HG02884 (cell line): ENCODE measurements at regions not wholly inside any gene's neighbourhood (a gene's known extent, or its start where the extent isn't known, plus 50 kb on each side); places are given as distances from the start of the nearest gene placed in this dataset.
"Not testable (repeated sequence)": the region's sequence is repeated elsewhere in the genome, so short reads cannot be mapped to it uniquely, and the experiment has no call there.

Experiments
- ATAC-seq: cut with Tn5 transposase; IDR thresholded peaks from one replicate; pipeline ENCODE4 v1.9.1; 2021; ENCODE audit warnings: mild to moderate bottlenecking, moderate library complexity; ENCODE audit not compliant: unreplicated experiment

- no peak for ATAC-seq
Measured at GRCh38 chr4:84232309-84233095, 266.6 kb downstream of the NKX6-1 start.

DNA sequence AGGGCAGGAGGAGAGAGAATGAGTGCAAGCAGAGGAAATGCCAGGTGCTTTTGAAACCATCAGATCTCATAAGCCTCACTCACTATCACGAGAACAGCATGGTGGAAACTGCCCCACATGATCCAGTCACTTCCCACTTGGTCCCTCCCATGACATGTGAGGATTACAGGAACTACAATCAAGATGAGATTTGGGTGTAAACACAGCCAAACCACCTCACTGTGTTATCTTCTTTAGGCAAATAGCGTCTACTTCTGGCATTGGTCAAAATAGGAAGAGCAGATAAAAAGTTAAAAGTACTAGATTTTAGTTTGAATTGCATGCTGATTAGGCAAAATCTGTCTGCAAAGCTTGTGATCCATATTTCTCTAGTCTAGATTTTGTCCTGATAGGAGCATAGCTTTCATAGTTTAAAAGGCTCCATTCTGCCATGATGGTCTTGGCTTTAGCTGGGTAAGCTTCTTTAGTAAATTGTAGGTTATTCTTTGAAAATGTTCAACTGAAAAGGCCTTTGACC lies 267.5 kb downstream of the NKX6-1 start:
- no peak for ATAC-seq

- ATAC-seq, result no peak
Measured at GRCh38 chr4:84224522-84224921, 274.6 kb downstream of the NKX6-1 start.

DNA sequence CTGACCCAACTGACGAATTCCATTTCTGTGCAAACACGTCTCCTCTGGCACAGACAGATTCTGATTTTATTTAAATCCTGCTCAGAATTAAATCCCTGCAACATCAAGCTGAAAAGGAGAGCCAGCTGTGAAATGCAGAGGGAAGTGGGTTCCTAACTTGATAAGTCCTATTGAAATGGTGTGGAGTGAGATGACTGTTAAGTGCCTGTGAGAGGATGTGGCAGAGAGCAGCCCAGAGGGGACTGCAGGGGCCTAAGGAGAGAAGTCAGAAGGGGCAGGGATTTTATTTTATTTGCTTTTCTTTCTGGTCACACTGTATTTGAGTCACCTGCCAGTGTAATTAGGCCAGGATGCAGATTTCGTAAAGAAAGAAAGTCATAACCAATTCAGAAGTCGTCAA lies 277.4 kb downstream of the NKX6-1 start:
- no peak for ATAC-seq

DNA sequence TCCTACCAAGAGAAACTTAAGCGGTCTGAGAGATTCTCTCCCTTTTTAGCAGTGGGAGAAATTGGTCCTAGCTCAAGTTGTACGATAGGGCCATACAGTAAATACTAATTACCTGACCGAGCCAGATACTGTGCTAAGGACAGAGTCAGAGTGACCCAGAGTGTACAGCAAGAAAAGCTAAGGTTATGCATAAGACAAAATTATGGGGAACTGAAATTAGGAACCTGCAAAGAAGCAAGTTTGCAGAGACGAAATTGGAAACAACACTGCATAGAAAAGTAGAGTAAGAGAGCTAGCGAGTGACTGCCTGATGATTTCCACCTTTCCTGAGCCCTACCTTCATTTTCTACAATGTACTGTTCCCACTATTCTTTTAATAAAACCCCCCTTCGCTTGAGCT lies 278.1 kb downstream of the NKX6-1 start:
- no peak for ATAC-seq

- no peak for ATAC-seq
Measured at GRCh38 chr4:84219656-84220055, 279.4 kb downstream of the NKX6-1 start.

- ATAC-seq, result no peak
Measured at GRCh38 chr4:84218031-84218430, 281.1 kb downstream of the NKX6-1 start.

- ATAC-seq, result no peak
Measured at GRCh38 chr4:84215217-84215616, 283.9 kb downstream of the NKX6-1 start.

DNA sequence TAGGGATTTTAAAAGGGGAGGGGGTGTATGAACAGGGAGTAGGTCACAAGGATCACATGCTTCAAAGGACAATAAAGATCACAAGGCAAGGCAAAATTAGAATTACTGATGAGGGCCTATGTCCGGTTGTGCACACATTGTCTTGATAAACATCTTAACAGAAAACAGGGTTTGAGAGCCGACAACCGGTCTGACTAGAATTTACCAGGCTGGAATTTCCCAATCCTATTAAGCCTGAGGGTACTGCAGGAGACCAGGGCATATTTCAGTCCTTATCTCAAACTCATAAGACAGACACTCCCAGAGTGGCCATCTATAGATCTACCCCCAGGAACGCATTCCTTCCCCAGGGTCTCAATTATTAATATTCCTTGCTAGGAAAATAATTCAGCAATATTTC lies 292.9 kb downstream of the NKX6-1 start:
- not testable (repeated sequence) for ATAC-seq

GRCh38 chr4:84189144-84189543 lies 309.9 kb downstream of the NKX6-1 start:
- ATAC-seq, result no peak

DNA sequence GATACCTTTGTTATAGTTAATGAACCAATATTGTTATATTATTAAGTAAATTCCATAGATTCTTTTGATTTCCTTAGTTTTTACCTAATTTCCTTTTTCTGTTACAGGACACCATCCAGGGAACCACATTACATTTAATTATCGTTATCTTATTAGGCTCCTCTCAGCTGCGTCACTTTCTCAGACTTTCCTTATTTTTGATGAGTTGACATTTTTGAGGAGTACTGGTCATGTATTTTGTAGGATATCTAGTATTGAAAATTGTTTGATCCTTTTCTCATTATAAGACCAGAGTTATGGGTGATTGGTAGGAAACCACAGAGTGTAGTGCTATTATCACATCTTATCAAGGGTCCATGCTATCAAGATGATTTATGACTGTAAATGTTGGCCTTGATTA lies 319.7 kb downstream of the NKX6-1 start:
- no peak for ATAC-seq

DNA sequence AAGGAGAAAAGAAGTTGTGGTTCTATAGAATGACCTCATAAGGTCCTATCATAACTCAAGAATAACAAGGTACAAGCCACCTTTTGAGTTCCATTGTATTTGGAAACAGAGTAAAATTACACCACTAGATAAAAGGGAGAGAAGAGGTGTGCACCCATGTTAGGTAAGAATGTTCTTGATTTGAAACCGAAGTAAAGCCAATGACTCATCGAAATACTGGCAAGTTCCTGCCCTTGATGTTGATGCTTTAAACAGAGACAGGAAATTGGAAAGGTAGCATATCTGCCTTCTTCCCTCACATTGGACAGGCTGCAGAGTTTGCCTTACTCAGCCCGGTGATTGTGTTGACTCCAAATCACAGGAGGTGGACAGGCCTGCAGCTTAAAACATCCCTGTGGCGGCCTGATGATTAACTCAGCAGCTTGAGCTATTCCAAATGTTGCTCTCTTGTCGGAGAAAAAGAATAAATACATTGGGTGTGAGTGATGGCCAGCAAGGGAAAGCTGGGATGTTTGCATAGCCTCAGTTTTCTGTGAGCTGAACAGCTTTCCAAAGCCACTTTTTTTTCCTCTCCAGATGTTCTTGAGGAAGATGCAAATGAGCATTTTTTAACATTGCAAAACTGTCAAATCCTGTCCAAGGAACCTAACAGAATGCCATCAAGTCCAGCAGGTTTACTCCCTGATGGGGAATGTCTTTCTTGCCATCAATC lies 321.1 kb downstream of the NKX6-1 start:
- ATAC-seq, result no peak

GRCh38 chr4:84176016-84176415 lies 323.1 kb downstream of the NKX6-1 start:
- ATAC-seq, result no peak

GRCh38 chr4:84171871-84172270 lies 327.2 kb downstream of the NKX6-1 start:
- ATAC-seq, result no peak

GRCh38 chr4:84167564-84167963 lies 331.5 kb downstream of the NKX6-1 start:
- no peak for ATAC-seq

GRCh38 chr4:84167093-84167492 lies 332.0 kb downstream of the NKX6-1 start:
- ATAC-seq, result no peak

DNA sequence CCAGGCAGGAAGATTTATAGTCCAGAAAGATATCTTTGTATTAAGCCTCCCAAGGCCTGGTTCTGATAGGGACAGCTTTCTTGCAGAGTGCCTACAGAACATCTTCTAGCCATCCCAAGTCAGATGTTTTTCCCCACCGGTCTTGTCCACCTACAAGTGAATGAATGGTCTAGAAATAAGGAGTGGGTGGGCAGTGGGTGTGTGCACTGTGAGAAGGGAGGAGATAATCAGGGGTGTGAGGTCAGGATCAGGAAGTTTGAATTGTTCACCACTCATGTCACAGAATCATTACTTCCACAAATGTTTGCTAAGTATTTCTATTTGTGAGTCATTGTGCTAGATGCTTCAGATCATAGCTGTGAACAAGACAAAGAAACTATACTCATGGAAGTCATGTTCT lies 332.6 kb downstream of the NKX6-1 start:
- ATAC-seq, result no peak

- ATAC-seq, result no peak
Measured at GRCh38 chr4:84164201-84164600, 334.9 kb downstream of the NKX6-1 start.

- ATAC-seq, result no peak
Measured at GRCh38 chr4:84159762-84160161, 339.3 kb downstream of the NKX6-1 start.

DNA sequence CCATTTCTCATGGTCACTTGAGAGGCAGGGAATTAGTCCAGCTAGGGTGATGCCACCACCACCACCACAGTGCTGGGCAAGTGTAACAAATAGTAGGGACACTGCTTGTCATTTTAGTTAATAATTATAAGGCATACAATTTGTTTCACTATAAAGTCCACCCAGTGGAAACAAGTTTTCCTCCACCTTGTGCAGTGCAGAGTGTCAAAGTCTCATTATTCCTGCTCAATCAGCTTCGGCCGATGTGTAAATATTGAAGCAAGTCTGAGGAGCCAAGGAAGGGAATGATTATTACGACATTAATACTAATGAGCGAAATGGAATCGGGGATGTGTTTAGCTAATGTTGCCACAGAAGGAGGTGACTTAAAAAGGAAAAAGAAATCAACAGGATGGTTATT lies 340.4 kb downstream of the NKX6-1 start:
- no peak for ATAC-seq

GRCh38 chr4:84151574-84151973 lies 347.5 kb downstream of the NKX6-1 start:
- ATAC-seq, result no peak

GRCh38 chr4:84150177-84150576 lies 348.9 kb downstream of the NKX6-1 start:
- no peak for ATAC-seq
